ENCODE measurements at regions not wholly inside any gene's neighbourhood (a gene's known extent, or its start where the extent isn't known, plus 50 kb on each side); places are given as distances from the start of the nearest gene placed in this dataset.
"Not testable (repeated sequence)": the region's sequence is repeated elsewhere in the genome, so short reads cannot be mapped to it uniquely, and the experiment has no call there.

GRCh38 chr11:127772938-127773337 is 772.4 kb upstream of the KIRREL3 start:
- H3K4me1 ChIP-seq (ENCODE audit: control insufficient read depth in 3 of 3, insufficient read depth in 3 of 3, low read length in 3 of 3); H3K4me3 ChIP-seq (ENCODE audit: low read length in 3 of 3); H3K36me3 ChIP-seq (ENCODE audit: control insufficient read depth in 3 of 3, insufficient read depth in 3 of 3, low read length in 3 of 3); H3K27me3 ChIP-seq (ENCODE audit: control insufficient read depth in 3 of 3, insufficient read depth in 3 of 3, low read length in 3 of 3); H3K27ac ChIP-seq (ENCODE audit: low read depth, low read length); H3K9ac ChIP-seq (ENCODE audit: low read depth in 1 of 3, low read length in 3 of 3); H3K9me3 ChIP-seq (ENCODE audit: control insufficient read depth in 3 of 3, low read length in 3 of 3): not testable (repeated sequence)

- not testable (repeated sequence) for H3K27me3 ChIP-seq (ENCODE audit: control insufficient read depth in 3 of 3, insufficient read depth in 3 of 3, low read length in 3 of 3); H3K36me3 ChIP-seq (ENCODE audit: control insufficient read depth in 3 of 3, insufficient read depth in 3 of 3, low read length in 3 of 3); H3K27ac ChIP-seq (ENCODE audit: low read depth, low read length); H3K9me3 ChIP-seq (ENCODE audit: control insufficient read depth in 3 of 3, low read length in 3 of 3); H3K9ac ChIP-seq (ENCODE audit: low read depth in 1 of 3, low read length in 3 of 3); H3K4me1 ChIP-seq (ENCODE audit: control insufficient read depth in 3 of 3, insufficient read depth in 3 of 3, low read length in 3 of 3); H3K4me3 ChIP-seq (ENCODE audit: low read length in 3 of 3)
Observed at GRCh38 chr11:127768931-127769330, 768.4 kb upstream of the KIRREL3 start.

GRCh38 chr11:127766734-127767133 is 766.2 kb upstream of the KIRREL3 start:
- Histone ChIP-seq H3K9me3 (ENCODE audit: control insufficient read depth in 3 of 3, low read length in 3 of 3) (no peaks in the 10 kb centered on the region), H3K27me3 (ENCODE audit: control insufficient read depth in 3 of 3, insufficient read depth in 3 of 3, low read length in 3 of 3) (no peaks in the 10 kb centered on the region), H3K4me3 (ENCODE audit: low read length in 3 of 3) (no peak overlapping the region), H3K9ac (ENCODE audit: low read depth in 1 of 3, low read length in 3 of 3) (no peak overlapping the region), H3K4me1 (ENCODE audit: control insufficient read depth in 3 of 3, insufficient read depth in 3 of 3, low read length in 3 of 3) (no peaks in the 10 kb centered on the region), H3K36me3 (ENCODE audit: control insufficient read depth in 3 of 3, insufficient read depth in 3 of 3, low read length in 3 of 3) (no peaks in the 10 kb centered on the region), H3K27ac (ENCODE audit: low read depth, low read length) (no peak overlapping the region)

GRCh38 chr11:127738771-127739286 is 738.3 kb upstream of the KIRREL3 start:
- Histone ChIP-seq H3K4me3 (ENCODE audit: low read length in 3 of 3) (no peak overlapping the region), H3K4me1 (ENCODE audit: control insufficient read depth in 3 of 3, insufficient read depth in 3 of 3, low read length in 3 of 3) (no peaks in the 10 kb centered on the region)

GRCh38 chr11:127737499-127737898 is 736.9 kb upstream of the KIRREL3 start:
- no peak overlapping the region for H3K27ac ChIP-seq (ENCODE audit: low read depth, low read length)

More at GRCh38 chr11:127738771-127739286, 738.3 kb upstream of the KIRREL3 start:
- no peak overlapping the region for H3K27ac ChIP-seq (ENCODE audit: low read depth, low read length)
- H3K27me3 ChIP-seq (ENCODE audit: control insufficient read depth in 3 of 3, insufficient read depth in 3 of 3, low read length in 3 of 3), result no peaks in the 10 kb centered on the region
- H3K36me3 ChIP-seq (ENCODE audit: control insufficient read depth in 3 of 3, insufficient read depth in 3 of 3, low read length in 3 of 3), result no peaks in the 10 kb centered on the region
- no peaks in the 10 kb centered on the region for H3K9me3 ChIP-seq (ENCODE audit: control insufficient read depth in 3 of 3, low read length in 3 of 3)
- H3K9ac ChIP-seq (ENCODE audit: low read depth in 1 of 3, low read length in 3 of 3), result no peak overlapping the region

GRCh38 chr11:127733552-127733951 is 733.0 kb upstream of the KIRREL3 start:
- Histone ChIP-seq H3K4me1 (ENCODE audit: control insufficient read depth in 3 of 3, insufficient read depth in 3 of 3, low read length in 3 of 3) (no peaks in the 10 kb centered on the region), H3K27ac (ENCODE audit: low read depth, low read length) (no peak overlapping the region), H3K9me3 (ENCODE audit: control insufficient read depth in 3 of 3, low read length in 3 of 3) (no peaks in the 10 kb centered on the region), H3K36me3 (ENCODE audit: control insufficient read depth in 3 of 3, insufficient read depth in 3 of 3, low read length in 3 of 3) (no peaks in the 10 kb centered on the region), H3K9ac (ENCODE audit: low read depth in 1 of 3, low read length in 3 of 3) (no peak overlapping the region), H3K27me3 (ENCODE audit: control insufficient read depth in 3 of 3, insufficient read depth in 3 of 3, low read length in 3 of 3) (no peaks in the 10 kb centered on the region), H3K4me3 (ENCODE audit: low read length in 3 of 3) (no peak overlapping the region)

More at GRCh38 chr11:127737499-127737898, 736.9 kb upstream of the KIRREL3 start:
- H3K27me3 ChIP-seq (ENCODE audit: control insufficient read depth in 3 of 3, insufficient read depth in 3 of 3, low read length in 3 of 3), result no peaks in the 10 kb centered on the region
- H3K4me3 ChIP-seq (ENCODE audit: low read length in 3 of 3), result no peak overlapping the region
- no peaks in the 10 kb centered on the region for H3K9me3 ChIP-seq (ENCODE audit: control insufficient read depth in 3 of 3, low read length in 3 of 3)
- no peaks in the 10 kb centered on the region for H3K36me3 ChIP-seq (ENCODE audit: control insufficient read depth in 3 of 3, insufficient read depth in 3 of 3, low read length in 3 of 3)
- no peak overlapping the region for H3K9ac ChIP-seq (ENCODE audit: low read depth in 1 of 3, low read length in 3 of 3)
- H3K4me1 ChIP-seq (ENCODE audit: control insufficient read depth in 3 of 3, insufficient read depth in 3 of 3, low read length in 3 of 3), result no peaks in the 10 kb centered on the region

- Histone ChIP-seq H3K27ac (ENCODE audit: low read depth, low read length) (no peak overlapping the region), H3K4me3 (ENCODE audit: low read length in 3 of 3) (no peak overlapping the region), H3K9ac (ENCODE audit: low read depth in 1 of 3, low read length in 3 of 3) (no peak overlapping the region), H3K4me1 (ENCODE audit: control insufficient read depth in 3 of 3, insufficient read depth in 3 of 3, low read length in 3 of 3) (no peaks in the 10 kb centered on the region), H3K36me3 (ENCODE audit: control insufficient read depth in 3 of 3, insufficient read depth in 3 of 3, low read length in 3 of 3) (no peaks in the 10 kb centered on the region), H3K9me3 (ENCODE audit: control insufficient read depth in 3 of 3, low read length in 3 of 3) (no peaks in the 10 kb centered on the region), H3K27me3 (ENCODE audit: control insufficient read depth in 3 of 3, insufficient read depth in 3 of 3, low read length in 3 of 3) (no peaks in the 10 kb centered on the region)
Observed at GRCh38 chr11:127726367-127726766, 725.8 kb upstream of the KIRREL3 start.

GRCh38 chr11:127723714-127724113 is 723.1 kb upstream of the KIRREL3 start:
- Histone ChIP-seq H3K9me3 (ENCODE audit: control insufficient read depth in 3 of 3, low read length in 3 of 3) (no peaks in the 10 kb centered on the region), H3K27me3 (ENCODE audit: control insufficient read depth in 3 of 3, insufficient read depth in 3 of 3, low read length in 3 of 3) (no peaks in the 10 kb centered on the region), H3K9ac (ENCODE audit: low read depth in 1 of 3, low read length in 3 of 3) (no peak overlapping the region), H3K36me3 (ENCODE audit: control insufficient read depth in 3 of 3, insufficient read depth in 3 of 3, low read length in 3 of 3) (no peaks in the 10 kb centered on the region), H3K4me3 (ENCODE audit: low read length in 3 of 3) (no peak overlapping the region), H3K27ac (ENCODE audit: low read depth, low read length) (no peak overlapping the region), H3K4me1 (ENCODE audit: control insufficient read depth in 3 of 3, insufficient read depth in 3 of 3, low read length in 3 of 3) (no peaks in the 10 kb centered on the region)

GRCh38 chr11:127713226-127713625 is 712.7 kb upstream of the KIRREL3 start:
- no peaks in the 10 kb centered on the region for H3K36me3 ChIP-seq (ENCODE audit: control insufficient read depth in 3 of 3, insufficient read depth in 3 of 3, low read length in 3 of 3)
- no peaks in the 10 kb centered on the region for H3K9me3 ChIP-seq (ENCODE audit: control insufficient read depth in 3 of 3, low read length in 3 of 3)
- H3K27me3 ChIP-seq (ENCODE audit: control insufficient read depth in 3 of 3, insufficient read depth in 3 of 3, low read length in 3 of 3), result no peaks in the 10 kb centered on the region
- no peaks in the 10 kb centered on the region for H3K4me1 ChIP-seq (ENCODE audit: control insufficient read depth in 3 of 3, insufficient read depth in 3 of 3, low read length in 3 of 3)
- H3K9ac ChIP-seq (ENCODE audit: low read depth in 1 of 3, low read length in 3 of 3), result no peak overlapping the region
- no peak overlapping the region for H3K27ac ChIP-seq (ENCODE audit: low read depth, low read length)
- no peak overlapping the region for H3K4me3 ChIP-seq (ENCODE audit: low read length in 3 of 3)

- Histone ChIP-seq H3K27me3 (ENCODE audit: control insufficient read depth in 3 of 3, insufficient read depth in 3 of 3, low read length in 3 of 3) (no peaks in the 10 kb centered on the region), H3K4me3 (ENCODE audit: low read length in 3 of 3) (no peak overlapping the region), H3K27ac (ENCODE audit: low read depth, low read length) (no peak overlapping the region), H3K9me3 (ENCODE audit: control insufficient read depth in 3 of 3, low read length in 3 of 3) (no peaks in the 10 kb centered on the region), H3K36me3 (ENCODE audit: control insufficient read depth in 3 of 3, insufficient read depth in 3 of 3, low read length in 3 of 3) (no peaks in the 10 kb centered on the region), H3K9ac (ENCODE audit: low read depth in 1 of 3, low read length in 3 of 3) (no peak overlapping the region), H3K4me1 (ENCODE audit: control insufficient read depth in 3 of 3, insufficient read depth in 3 of 3, low read length in 3 of 3) (no peaks in the 10 kb centered on the region)
Observed at GRCh38 chr11:127711748-127712147, 711.2 kb upstream of the KIRREL3 start.

GRCh38 chr11:127710831-127711230 is 710.3 kb upstream of the KIRREL3 start:
- H3K27me3 ChIP-seq (ENCODE audit: control insufficient read depth in 3 of 3, insufficient read depth in 3 of 3, low read length in 3 of 3), result no peaks in the 10 kb centered on the region
- no peak overlapping the region for H3K9ac ChIP-seq (ENCODE audit: low read depth in 1 of 3, low read length in 3 of 3)
- H3K4me1 ChIP-seq (ENCODE audit: control insufficient read depth in 3 of 3, insufficient read depth in 3 of 3, low read length in 3 of 3), result no peaks in the 10 kb centered on the region
- no peak overlapping the region for H3K27ac ChIP-seq (ENCODE audit: low read depth, low read length)
- no peaks in the 10 kb centered on the region for H3K9me3 ChIP-seq (ENCODE audit: control insufficient read depth in 3 of 3, low read length in 3 of 3)
- no peaks in the 10 kb centered on the region for H3K36me3 ChIP-seq (ENCODE audit: control insufficient read depth in 3 of 3, insufficient read depth in 3 of 3, low read length in 3 of 3)
- no peak overlapping the region for H3K4me3 ChIP-seq (ENCODE audit: low read length in 3 of 3)
